SK-MEL-5 (cell line): ENCODE measurements at regions not wholly inside any gene's neighbourhood (a gene's known extent, or its start where the extent isn't known, plus 50 kb on each side); places are given as distances from the start of the nearest gene placed in this dataset.

Experiments
- DNase-seq: peaks from one replicate; pipeline ENCODE4 v3.0.0-alpha.2; 2016; ENCODE audit warnings: low read depth, low spot score
- in situ Hi-C: cut with HindIII; loops from 2 replicates; pipeline ENCODE4 v1.10.0; 2016; ENCODE audit warnings: low sequenced_read_pairs, high pct_unique_total_duplicates, low pct_unique_long_range_greater_than_20kb

DNA sequence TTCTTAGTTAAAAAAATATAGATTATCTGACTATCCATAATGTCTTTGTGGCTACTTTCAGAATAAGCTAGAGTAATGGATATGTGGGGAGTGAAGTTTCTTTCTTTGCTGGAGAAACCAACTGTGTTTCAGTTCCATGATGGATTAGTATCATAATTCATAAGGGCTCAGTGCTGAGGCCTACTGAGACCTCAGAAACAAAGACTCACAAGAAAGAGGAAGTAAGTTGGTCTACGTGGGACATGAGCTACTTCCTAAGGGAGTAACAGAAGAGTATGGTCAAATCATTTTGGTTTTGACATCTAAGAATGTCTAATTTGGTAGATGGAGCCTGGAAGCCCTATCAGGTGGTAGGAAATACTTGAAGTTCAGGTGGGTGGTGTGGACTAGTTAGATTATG, 99.0 kb upstream of the HTR2A start:
- no peak for DNase-seq
- in situ Hi-C loops = no loop called here

DNA sequence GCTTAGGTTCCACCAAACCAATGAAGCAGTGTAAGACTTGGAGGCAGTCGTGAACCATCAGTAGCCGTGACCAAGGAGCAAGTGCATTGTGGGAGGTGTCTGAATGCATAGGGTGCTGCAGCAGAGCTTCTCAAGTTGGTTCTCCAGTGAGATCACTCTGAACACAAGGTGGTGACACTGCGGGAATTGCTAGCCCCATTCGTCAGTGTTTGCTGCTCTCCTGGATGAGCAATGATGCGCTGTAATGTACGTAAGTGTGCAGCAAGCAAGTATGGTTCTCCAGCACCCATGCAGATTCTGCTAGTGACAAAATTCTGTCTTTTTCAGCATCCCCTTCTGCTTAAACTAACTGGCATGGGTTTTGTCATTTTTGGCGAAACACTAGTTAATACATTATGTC, 97.6 kb upstream of the HTR2A start:
- no peak for DNase-seq
- in situ Hi-C loops = no loop called here

DNA sequence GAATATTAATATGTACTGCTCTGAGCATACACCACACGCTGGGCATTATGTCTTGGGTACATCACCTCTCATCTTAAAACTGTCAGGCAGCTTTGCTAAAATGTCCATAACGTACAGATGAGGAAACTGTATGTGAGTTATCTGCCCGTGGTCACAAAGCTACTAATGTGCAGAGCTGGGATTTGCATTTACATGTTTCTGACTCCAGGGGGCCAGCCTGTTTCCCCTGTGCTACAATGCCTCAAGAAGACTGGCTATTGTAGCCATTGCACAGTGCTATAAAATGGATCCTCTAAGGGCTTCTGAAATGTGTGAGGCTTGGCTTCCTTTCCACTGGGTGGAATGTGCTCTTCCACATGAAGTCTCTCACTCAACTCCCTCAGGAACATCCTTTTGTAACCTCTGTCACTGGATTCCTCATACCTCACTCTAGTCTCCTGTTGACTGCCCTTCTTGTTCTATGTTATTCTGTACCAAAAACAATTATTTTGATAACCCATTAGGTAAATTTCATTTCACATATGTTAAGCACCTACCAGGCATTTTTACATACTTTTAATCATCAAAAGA, 95.6 kb upstream of the HTR2A start:
- in situ Hi-C loops = no loop called here
- DNase-seq = peak; percentile 65

DNA sequence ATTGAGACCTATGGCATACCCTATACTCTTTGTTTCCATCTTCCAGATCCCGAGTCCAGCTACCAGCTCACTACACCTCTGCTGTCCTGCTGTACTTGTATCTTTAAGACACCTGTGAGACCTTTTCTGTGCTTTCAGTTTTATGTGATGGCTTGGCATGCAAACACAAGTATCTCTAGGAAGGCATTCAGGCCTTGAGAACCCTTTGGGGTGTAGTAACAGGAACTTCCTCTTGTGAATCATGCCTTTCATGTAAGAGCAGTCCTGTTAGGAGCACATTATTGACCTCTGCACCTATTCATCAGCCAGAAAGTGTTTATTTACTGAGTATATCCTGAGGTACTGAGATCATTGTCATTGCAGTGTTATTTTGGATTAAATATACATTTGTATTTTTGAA, 87.0 kb upstream of the HTR2A start:
- in situ Hi-C loops = no loop called here
- no peak for DNase-seq

GRCh38 chr13:46982856-46983582, 86.2 kb upstream of the HTR2A start:
- DNase-seq = no peak
- in situ Hi-C loops = no loop called here

GRCh38 chr13:46975173-46975572, 78.3 kb upstream of the HTR2A start:
- in situ Hi-C loops = no loop called here

DNA sequence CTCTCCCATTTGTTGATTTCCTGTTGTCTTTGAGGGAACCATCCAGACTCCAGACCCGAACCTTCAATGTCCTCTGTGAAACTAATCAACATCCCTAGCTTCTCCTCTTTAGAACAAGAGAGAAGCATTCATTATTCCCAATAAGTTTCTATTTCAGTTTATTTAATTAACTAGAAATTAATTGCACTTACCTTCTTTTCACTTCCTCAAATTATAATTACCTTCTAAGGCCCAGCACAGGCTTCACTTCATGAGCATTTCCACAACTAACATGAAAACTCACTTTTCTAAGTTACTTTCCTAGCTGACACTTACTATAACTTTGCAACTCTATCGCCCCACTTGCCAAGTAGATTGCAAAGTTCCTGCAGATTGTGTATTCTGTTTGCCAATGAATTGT, 71.6 kb upstream of the HTR2A start:
- DNase-seq = no peak
- in situ Hi-C loops = no loop called here

More at GRCh38 chr13:46975173-46975572, 78.3 kb upstream of the HTR2A start:
- no peak for DNase-seq

GRCh38 chr13:46964789-46965527, 68.1 kb upstream of the HTR2A start:
- in situ Hi-C loops = no loop called here
- DNase-seq = no peak

DNA sequence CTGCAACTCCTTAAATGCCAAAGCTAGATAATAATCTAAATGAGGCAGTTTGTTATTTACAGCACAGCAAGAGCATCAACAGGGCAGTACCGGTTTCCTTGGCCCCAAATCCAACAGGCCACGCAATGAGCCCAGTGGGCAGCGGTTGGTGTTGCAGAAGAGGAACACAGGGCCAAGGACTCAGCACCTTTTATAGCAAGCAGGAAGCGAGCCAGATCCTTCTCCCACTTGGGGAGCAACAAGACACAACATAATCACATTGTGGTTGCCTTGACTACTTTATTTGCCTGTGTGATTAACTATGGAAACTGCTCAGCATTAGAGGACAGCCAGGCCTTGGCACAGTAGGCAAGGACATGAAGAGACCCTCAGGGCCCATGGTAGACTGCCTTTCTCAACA, 67.1 kb upstream of the HTR2A start:
- DNase-seq = no peak
- in situ Hi-C loops = no loop called here

DNA sequence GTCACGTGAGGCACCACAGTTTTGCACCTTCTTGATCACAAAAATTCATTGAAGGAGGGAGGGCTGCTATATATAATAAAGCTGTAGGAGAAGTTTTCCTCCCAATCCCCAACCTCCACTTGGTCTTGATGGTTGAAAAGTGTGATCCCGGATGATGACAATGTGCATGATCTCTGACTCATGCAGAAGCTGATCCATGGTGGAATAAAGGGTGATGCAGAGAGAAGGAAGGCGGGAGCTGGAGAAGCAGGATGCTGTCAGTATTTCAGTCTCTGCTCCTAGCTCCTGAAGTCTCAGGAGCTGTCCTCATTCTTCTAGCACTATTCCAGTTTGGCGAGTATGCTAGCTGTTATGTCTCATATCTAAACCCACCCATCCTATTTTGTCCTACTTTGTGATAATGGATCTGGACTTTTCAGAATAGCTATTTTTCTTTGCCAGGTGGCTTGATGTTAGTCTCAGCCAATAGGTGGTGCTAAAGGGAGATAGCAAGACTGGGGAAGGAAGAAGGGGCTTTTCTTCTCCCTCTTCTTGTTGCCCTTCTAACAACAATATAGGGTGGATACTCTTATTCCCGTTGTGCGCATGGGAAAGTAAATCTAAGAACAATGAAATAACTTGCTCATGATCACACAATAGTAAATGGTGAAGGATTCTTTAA, 65.6 kb upstream of the HTR2A start:
- in situ Hi-C loops = no loop called here

DNA sequence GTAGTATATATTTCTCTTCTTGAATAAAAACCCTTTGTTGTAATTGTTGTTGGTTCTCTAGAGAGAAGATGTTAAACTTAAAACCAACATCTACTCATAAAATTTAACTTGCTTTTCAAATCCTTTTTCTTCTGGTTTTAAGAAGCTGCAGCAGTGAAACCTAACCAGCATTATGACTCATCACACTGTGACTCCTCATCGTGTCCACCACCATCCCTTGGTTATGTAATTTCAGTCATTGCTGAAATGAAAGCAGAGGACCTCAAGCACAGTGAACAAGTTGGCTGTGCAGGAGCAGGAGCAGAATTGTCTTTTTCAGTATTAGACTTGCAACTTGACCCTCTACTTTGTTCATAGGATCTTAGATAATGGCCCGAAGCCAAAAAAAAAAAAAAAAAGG, 64.9 kb upstream of the HTR2A start:
- DNase-seq = peak; percentile 47
- in situ Hi-C loops = no loop called here

More for the DNA sequence above, 65.6 kb upstream of the HTR2A start:
- DNase-seq = peak; percentile 50

GRCh38 chr13:46953941-46954340, 57.1 kb upstream of the HTR2A start:
- in situ Hi-C loops = no loop called here
- no peak for DNase-seq

DNA sequence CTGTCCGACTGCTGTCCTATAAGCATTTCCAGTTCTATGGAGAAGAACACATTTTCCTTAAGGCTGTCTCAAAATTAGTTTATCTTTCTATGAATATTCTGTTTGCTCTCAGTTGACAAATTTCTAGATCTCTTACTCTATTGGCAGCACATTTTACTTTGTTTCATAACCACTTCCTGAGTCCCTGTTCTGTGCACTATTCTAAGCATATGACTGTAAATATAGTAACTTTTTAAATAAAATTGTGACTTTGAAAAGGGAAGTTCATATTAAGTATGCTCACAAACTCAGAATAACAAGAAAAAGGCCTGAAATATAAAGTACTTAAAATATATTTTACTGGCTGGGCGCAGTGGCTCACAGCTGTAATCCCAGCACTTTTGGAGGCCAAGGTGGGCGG, 56.5 kb upstream of the HTR2A start:
- DNase-seq = no peak
- in situ Hi-C loops = no loop called here

DNA sequence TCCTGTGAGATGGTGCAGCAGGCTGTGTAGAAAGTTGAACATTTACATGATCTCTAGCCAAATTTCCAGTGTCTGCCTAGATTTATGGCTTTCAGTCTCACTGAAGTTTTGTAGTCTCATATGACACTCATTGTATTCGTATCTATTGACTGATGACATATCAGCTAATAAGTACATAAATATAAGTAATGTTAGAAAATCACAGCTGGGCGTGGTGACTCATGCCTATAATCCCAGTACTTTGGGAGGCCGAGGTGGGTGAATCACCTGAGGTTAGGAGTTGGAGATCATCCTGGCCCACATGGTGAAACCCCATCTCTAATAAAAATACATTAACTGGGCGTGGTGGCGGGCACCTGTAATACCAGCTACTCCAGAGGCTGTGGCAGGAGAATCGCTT, 54.7 kb upstream of the HTR2A start:
- no peak for DNase-seq
- in situ Hi-C loops = no loop called here

- no peak for DNase-seq
- in situ Hi-C loops = no loop called here
Measured at GRCh38 chr13:46949211-46949610, 52.4 kb upstream of the HTR2A start.

DNA sequence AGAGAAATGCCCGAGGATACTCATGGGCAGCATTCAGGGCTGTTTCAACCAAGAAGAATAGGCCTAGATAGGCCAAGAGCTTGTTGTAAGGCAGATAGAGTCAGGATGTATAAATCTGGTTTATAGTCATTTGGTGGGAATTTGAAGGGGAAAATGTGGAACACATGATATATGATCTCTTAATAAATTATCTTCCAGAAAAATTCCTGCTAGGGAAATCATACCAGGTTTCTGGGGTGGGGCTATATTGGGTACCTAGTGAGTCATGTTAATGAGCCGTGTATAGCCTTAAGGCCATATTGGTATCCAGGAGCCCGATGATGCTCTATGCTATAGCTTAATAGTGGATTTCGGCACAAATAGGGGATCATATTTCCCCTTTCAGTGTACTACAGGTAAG, 51.5 kb upstream of the HTR2A start:
- no peak for DNase-seq
- in situ Hi-C loops = no loop called here

- no peak for DNase-seq
- in situ Hi-C loops = no loop called here
Measured at GRCh38 chr13:46947425-46948191, 50.8 kb upstream of the HTR2A start.
